Thoracic aorta (tissue), 2 donors: ENCODE measurements at regions not wholly inside any gene's neighbourhood (a gene's known extent, or its start where the extent isn't known, plus 50 kb on each side); places are given as distances from the start of the nearest gene placed in this dataset.

Experiments
- ATAC-seq: fragments of 150-250 bp; one replicate; pipeline ENCODE4 v1.8.0; 2017; ENCODE audit warnings: low read depth; ENCODE audit not compliant: insufficient number of reproducible peaks, low FRiP score
- DNase-seq: peaks from one replicate; pipeline ENCODE4 v3.0.0-alpha.2; 2020; ENCODE audit warnings: low spot score
- H3K27ac ChIP-seq, 2 donors: fragments of 200-600 bp; sonication (generic); 1 replicate in 1 of 2; 2 replicates in 1 of 2; pipeline ENCODE4 v1.5.1; 2016; ENCODE audit warnings: mild to moderate bottlenecking in 2 of 2, moderate library complexity in 2 of 2
- H3K27me3 ChIP-seq: fragments of 200-600 bp; sonication (generic); replicated peaks from 2 replicates; pipeline ENCODE4 v1.6.0; 2016; ENCODE audit warnings: mild to moderate bottlenecking; ENCODE audit not compliant: insufficient read depth
- H3K36me3 ChIP-seq: fragments of 200-600 bp; sonication (generic); one replicate; pipeline ENCODE4 v1.5.1; 2016
- H3K4me1 ChIP-seq, 2 donors: fragments of 200-600 bp; sonication (generic); 1 replicate in 1 of 2; 2 replicates in 1 of 2; pipeline versions ENCODE4 v1.5.1 to v1.6.0; 2016; ENCODE audit warnings: low read depth in 2 of 2, mild to moderate bottlenecking in 1 of 2; ENCODE audit not compliant: control insufficient read depth in 1 of 2
- H3K4me3 ChIP-seq: fragments of 200-600 bp; sonication (generic); 2 replicates; pipeline ENCODE4 v1.5.1; 2016; ENCODE audit warnings: mild to moderate bottlenecking
- H3K9me3 ChIP-seq: fragments of 200-600 bp; sonication (generic); 2 replicates; pipeline ENCODE4 v1.5.1; 2016
- CTCF ChIP-seq: fragments of 200-600 bp; sonication (generic); IDR thresholded peaks from one replicate; pipeline ENCODE4 v1.5.1; 2019; ENCODE audit warnings: antibody characterized with exemption

GRCh38 chr12:19895246-19896020 lies 456.1 kb downstream of the AEBP2 start:
- DNase-seq (no peak), ATAC-seq (no peak)
- peaks cover 50 to 71% of the 10 kb centered on the region in 2 donors for H3K4me1 ChIP-seq
- H3K36me3 ChIP-seq = no peaks in the 10 kb centered on the region
- no peaks in the 10 kb centered on the region for H3K27me3 ChIP-seq
- H3K27ac ChIP-seq = peak overlapping the region; percentile 62 to 65
- TF ChIP-seq CTCF = no peak
- H3K4me3 ChIP-seq = peak overlapping the region; percentile 34
- H3K9me3 ChIP-seq = no peaks in the 10 kb centered on the region

- Histone ChIP-seq H3K9me3 (no peaks in the 10 kb centered on the region), H3K4me3 (no peak overlapping the region), H3K27ac (peak overlapping the region; percentile 65 to 83), H3K36me3 (no peaks in the 10 kb centered on the region), H3K27me3 (no peaks in the 10 kb centered on the region), H3K4me1 (peaks cover 52 to 67% of the 10 kb centered on the region in 2 donors)
- TF ChIP-seq CTCF = no peak
- no peak for ATAC-seq
- DNase-seq = no peak
These were observed 456.7 kb downstream of the AEBP2 start for GRCh38 chr12:19896041-19896440.

DNA sequence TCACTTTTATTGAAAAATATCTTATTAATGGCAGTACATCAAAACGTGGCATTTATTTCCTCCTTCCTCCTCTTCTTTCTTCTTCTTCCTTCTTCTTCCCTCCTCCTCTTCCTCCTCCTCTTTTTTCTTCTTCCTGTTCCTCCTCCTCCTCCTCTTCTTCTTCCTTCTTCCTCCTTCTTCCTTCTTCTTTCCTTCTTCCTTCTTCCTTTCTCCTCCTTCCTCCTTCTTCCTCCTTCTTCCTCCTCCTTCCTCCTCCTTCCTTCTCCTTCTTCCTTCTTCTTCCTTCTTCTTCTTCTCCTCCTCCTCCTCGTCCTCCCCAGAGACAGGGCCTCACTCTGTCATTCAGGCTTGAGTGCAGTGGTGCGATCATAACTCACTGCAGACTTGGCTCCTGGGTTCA lies 457.2 kb downstream of the AEBP2 start:
- H3K4me3 ChIP-seq = no peak overlapping the region
- DNase-seq (no peak), ATAC-seq (no peak)
- H3K36me3 ChIP-seq = no peaks in the 10 kb centered on the region
- peak overlapping the region; percentile 65 to 83 for H3K27ac ChIP-seq
- no peak for TF ChIP-seq CTCF
- peaks cover 50 to 67% of the 10 kb centered on the region in 2 donors for H3K4me1 ChIP-seq
- H3K27me3 ChIP-seq = no peaks in the 10 kb centered on the region
- H3K9me3 ChIP-seq = no peaks in the 10 kb centered on the region

- ATAC-seq = no peak
These were observed 458.7 kb downstream of the AEBP2 start for GRCh38 chr12:19897900-19898408.

More at GRCh38 chr12:19897900-19898408, 458.7 kb downstream of the AEBP2 start:
- Histone ChIP-seq H3K9me3 (no peaks in the 10 kb centered on the region), H3K4me3 (no peak overlapping the region), H3K27me3 (no peaks in the 10 kb centered on the region), H3K4me1 (peaks cover 46 to 52% of the 10 kb centered on the region in 2 donors), H3K27ac (peak overlapping the region; percentile 65 to 83), H3K36me3 (no peaks in the 10 kb centered on the region)
- no peak for DNase-seq
- TF ChIP-seq CTCF = no peak
